NCI-H524 treated with DMSO at 0.1 percent for 48 hours (cell line): ENCODE measurements at regions not wholly inside any gene's neighbourhood (a gene's known extent, or its start where the extent isn't known, plus 50 kb on each side); places are given as distances from the start of the nearest gene placed in this dataset.
"Not testable (repeated sequence)": the region's sequence is repeated elsewhere in the genome, so short reads cannot be mapped to it uniquely, and the experiment has no call there.

ENCODE experiments used
- DNase-seq: peaks from one replicate; lab custom pipeline; 2025; lab: John Stamatoyannopoulos, UW

GRCh38 chr3:107001635-107002034, 375.6 kb upstream of the CCDC54 start:
- no peak for DNase-seq

- not testable (repeated sequence) for DNase-seq
Observed at GRCh38 chr3:107005352-107005751, 371.9 kb upstream of the CCDC54 start.

- DNase-seq = no peak
Observed at GRCh38 chr3:107008213-107008612, 369.0 kb upstream of the CCDC54 start.

GRCh38 chr3:107013641-107014040, 363.6 kb upstream of the CCDC54 start:
- DNase-seq = no peak

- DNase-seq = no peak
Observed at GRCh38 chr3:107024551-107025026, 352.6 kb upstream of the CCDC54 start.

- no peak for DNase-seq
Observed at GRCh38 chr3:107025961-107026360, 351.3 kb upstream of the CCDC54 start.

- no peak for DNase-seq
Observed at GRCh38 chr3:107028086-107028485, 349.2 kb upstream of the CCDC54 start.

- DNase-seq = no peak
Observed at GRCh38 chr3:107028626-107029025, 348.6 kb upstream of the CCDC54 start.

GRCh38 chr3:107032111-107032510, 345.1 kb upstream of the CCDC54 start:
- DNase-seq = no peak

- no peak for DNase-seq
Observed at GRCh38 chr3:107034142-107034541, 343.1 kb upstream of the CCDC54 start.

- DNase-seq = no peak
Observed at GRCh38 chr3:107035176-107035575, 342.1 kb upstream of the CCDC54 start.

- DNase-seq = no peak
Observed at GRCh38 chr3:107044677-107045076, 332.6 kb upstream of the CCDC54 start.

- no peak for DNase-seq
Observed at GRCh38 chr3:107045791-107046190, 331.4 kb upstream of the CCDC54 start.

- no peak for DNase-seq
Observed at GRCh38 chr3:107055181-107055942, 321.9 kb upstream of the CCDC54 start.

GRCh38 chr3:107061466-107061865, 315.8 kb upstream of the CCDC54 start:
- DNase-seq = no peak

- no peak for DNase-seq
Observed at GRCh38 chr3:107062310-107062709, 314.9 kb upstream of the CCDC54 start.

GRCh38 chr3:107062787-107063186, 314.5 kb upstream of the CCDC54 start:
- DNase-seq = no peak

GRCh38 chr3:107063351-107063750, 313.9 kb upstream of the CCDC54 start:
- DNase-seq = no peak

GRCh38 chr3:107064405-107065060, 312.7 kb upstream of the CCDC54 start:
- peak; percentile 96 for DNase-seq

- DNase-seq = peak; percentile 93
Observed at GRCh38 chr3:107065094-107065861, 312.0 kb upstream of the CCDC54 start.

- no peak for DNase-seq
Observed at GRCh38 chr3:107067421-107067820, 309.8 kb upstream of the CCDC54 start.

- DNase-seq = no peak
Observed at GRCh38 chr3:107068980-107069379, 308.3 kb upstream of the CCDC54 start.

- DNase-seq = no peak
Observed at GRCh38 chr3:107076946-107077345, 300.3 kb upstream of the CCDC54 start.
